ENCODE measurements at regions not wholly inside any gene's neighbourhood (a gene's known extent, or its start where the extent isn't known, plus 50 kb on each side); places are given as distances from the start of the nearest gene placed in this dataset.

GRCh38 chr6:128574402-128574801 lies 54.0 kb upstream of the PTPRK start:
- Histone ChIP-seq H2BK20ac (ENCODE audit: low read depth, low read length, poor library complexity, severe bottlenecking) (no peak overlapping the region), H2BK15ac (ENCODE audit: low read depth, low read length) (no peak overlapping the region), H3K79me1 (ENCODE audit: insufficient read depth, low read depth, low read length, poor library complexity, severe bottlenecking) (no peaks in the 10 kb centered on the region), H4K91ac (ENCODE audit: insufficient read length, low read depth, low read length) (no peak overlapping the region), H3K23me2 (ENCODE audit: insufficient read length, low read depth, low read length, poor library complexity, severe bottlenecking) (no peaks in the 10 kb centered on the region), H3K9me3 (ENCODE audit: control insufficient read depth, low read depth, low read length) (no peaks in the 10 kb centered on the region), H3K27ac (ENCODE audit: insufficient read length, low read depth, low read length) (no peak overlapping the region), H3K4ac (ENCODE audit: low read depth, low read length) (no peak overlapping the region), H3K27me3 (ENCODE audit: insufficient read depth, low read length) (no peaks in the 10 kb centered on the region), H3K4me2 (ENCODE audit: insufficient read depth, insufficient read length, low read length) (no peak overlapping the region), H3K14ac (ENCODE audit: insufficient read depth, low read length) (no peak overlapping the region), H4K20me1 (ENCODE audit: control insufficient read depth, insufficient read depth, insufficient read length) (no peaks in the 10 kb centered on the region), H2AK5ac (ENCODE audit: insufficient read length, low read length) (no peak overlapping the region), H2BK12ac (ENCODE audit: insufficient read length, low read depth, low read length) (no peak overlapping the region), H3K56ac (ENCODE audit: insufficient read length, low read depth, low read length) (no peak overlapping the region), H3K9ac (ENCODE audit: extremely low read depth, insufficient read length, low read length) (no peak overlapping the region), H2BK120ac (ENCODE audit: low read depth, low read length, poor library complexity, severe bottlenecking) (peak overlapping the region; percentile 23), H4K5ac (ENCODE audit: insufficient read length, low read depth, low read length) (no peak overlapping the region), H2BK5ac (ENCODE audit: insufficient read length, low read length) (no peak overlapping the region), H3K23ac (ENCODE audit: insufficient read length, low read depth, low read length) (no peak overlapping the region), H2AFZ (ENCODE audit: low read length) (no peak overlapping the region), H4K8ac (replicated peaks; ENCODE audit: insufficient read length, low read depth, low read length) (no peak overlapping the region), H3K18ac (ENCODE audit: insufficient read length, low read depth, low read length) (no peak overlapping the region), H3K79me2 (ENCODE audit: insufficient read depth, low read length) (no peaks in the 10 kb centered on the region), H3T11ph (ENCODE audit: low read length) (no peak overlapping the region), H3K4me1 (ENCODE audit: insufficient read depth, low read length) (no peaks in the 10 kb centered on the region)
- no peak overlapping the region for H3K4me3 Mint-ChIP-seq
- H3K9me3 Mint-ChIP-seq: no peaks in the 10 kb centered on the region
- DNase-seq: no peak
- no peaks in the 10 kb centered on the region for H3K27me3 Mint-ChIP-seq (ENCODE audit: low read depth)
- TF ChIP-seq CTCF (conservative IDR thresholded peaks at IDR 0.05): no peak
- no peak overlapping the region for H3K27ac Mint-ChIP-seq
- no peaks in the 10 kb centered on the region for H3K36me3 Mint-ChIP-seq (ENCODE audit: insufficient read depth in 1 of 3, low read depth in 3 of 3)
- peaks cover 11 to 16% of the 10 kb centered on the region in 2 experiments for H3K4me1 Mint-ChIP-seq
